ENCODE measurements at regions not wholly inside any gene's neighbourhood (a gene's known extent, or its start where the extent isn't known, plus 50 kb on each side); places are given as distances from the start of the nearest gene placed in this dataset.

GRCh38 chr14:55805250-55805649 lies 225.2 kb downstream of the KTN1 start:
- ATAC-seq, result no peak
- intact Hi-C loops (cut with DNase I), result no loop called here
- TF ChIP-seq POLR2A (IDR thresholded peaks at IDR 0.05) (no peak), CTCF (IDR thresholded peaks at IDR 0.05) (no peak)
- DNase-seq, result no peak
- H3K36me3 ChIP-seq, result no peaks in the 10 kb centered on the region
- WGBS, 4 donors, result 74 to 79% (median 78%) methylated on average over 3 of the region's 3 CpGs
- no peak overlapping the region for H3K27ac ChIP-seq
- no peaks in the 10 kb centered on the region for H3K9me3 ChIP-seq
- H3K4me3 ChIP-seq, result no peak overlapping the region
- H3K4me1 ChIP-seq, result peaks cover 0 to 43% (median 14%) of the 10 kb centered on the region in 12 donors
- H3K27me3 ChIP-seq, result no peaks in the 10 kb centered on the region

GRCh38 chr14:55807053-55807880 lies 227.3 kb downstream of the KTN1 start:
- peak; percentile 99 to 100 (median 100) for ATAC-seq
- peak overlapping the region in 10 of 12 donors; percentile 6 to 73 (median 49) for H3K27ac ChIP-seq
- H3K4me1 ChIP-seq, result peaks cover 0 to 43% (median 14%) of the 10 kb centered on the region in 12 donors
- no peak overlapping the region for H3K4me3 ChIP-seq
- WGBS, 4 donors, result 10 to 14% (median 14%) methylated on average over 17 of the region's 17 CpGs
- H3K27me3 ChIP-seq, result no peaks in the 10 kb centered on the region
- TF ChIP-seq POLR2A (IDR thresholded peaks at IDR 0.05) (no peak), CTCF (IDR thresholded peaks at IDR 0.05) (no peak)
- DNase-seq, result peak; percentile 86 to 95 (median 90)
- H3K36me3 ChIP-seq, result no peaks in the 10 kb centered on the region
- peaks cover 0 to 8% (median 0%) of the 10 kb centered on the region in 12 donors for H3K9me3 ChIP-seq
- intact Hi-C loops (cut with DNase I), result no loop called here

- TF ChIP-seq POLR2A (IDR thresholded peaks at IDR 0.05) (no peak), CTCF (IDR thresholded peaks at IDR 0.05) (no peak)
- ATAC-seq (no peak), DNase-seq (no peak)
- intact Hi-C loops (cut with DNase I), result no loop called here
- 50 to 73% (median 63%) methylated on average over 2 of the region's 2 CpGs for WGBS, 4 donors
- H3K4me1 ChIP-seq, result peaks cover 0 to 40% (median 14%) of the 10 kb centered on the region in 12 donors
- H3K4me3 ChIP-seq, result no peak overlapping the region
- H3K27ac ChIP-seq, result peak overlapping the region in 7 of 12 donors; percentile 1 to 73 (median 51)
- H3K9me3 ChIP-seq, result peaks cover 0 to 8% (median 0%) of the 10 kb centered on the region in 12 donors
- H3K36me3 ChIP-seq, result no peaks in the 10 kb centered on the region
- H3K27me3 ChIP-seq, result no peaks in the 10 kb centered on the region
Measured at GRCh38 chr14:55807881-55808379, 227.9 kb downstream of the KTN1 start.

- DNase-seq, result no peak
- no peak for ATAC-seq
- 89 to 95% (median 93%) methylated on average over 2 of the region's 2 CpGs for WGBS, 4 donors
Measured at GRCh38 chr14:55813630-55814029, 233.6 kb downstream of the KTN1 start.

More at GRCh38 chr14:55813630-55814029, 233.6 kb downstream of the KTN1 start:
- intact Hi-C loops (cut with DNase I), result no loop called here
- Histone ChIP-seq H3K27me3 (no peaks in the 10 kb centered on the region), H3K4me3 (no peak overlapping the region), H3K4me1 (peaks cover 0 to 19% (median 0%) of the 10 kb centered on the region in 12 donors), H3K27ac (no peak overlapping the region), H3K9me3 (peaks cover 0 to 13% (median 0%) of the 10 kb centered on the region in 12 donors), H3K36me3 (no peaks in the 10 kb centered on the region)
- TF ChIP-seq POLR2A (IDR thresholded peaks at IDR 0.05), result no peak
- no peak for TF ChIP-seq CTCF (IDR thresholded peaks at IDR 0.05)
